ENCODE measurements at regions not wholly inside any gene's neighbourhood (a gene's known extent, or its start where the extent isn't known, plus 50 kb on each side); places are given as distances from the start of the nearest gene placed in this dataset.

GRCh38 chr1:232333419-232333767, 296.5 kb downstream of the SIPA1L2 start:
- no peak for TF ChIP-seq CTCF (IDR thresholded peaks at IDR 0.05; ENCODE audit: low read depth, low read length, poor library complexity, severe bottlenecking)
- TF ChIP-seq EZH2phosphoT487 (IDR thresholded peaks at IDR 0.05; ENCODE audit: borderline replicate concordance, low read length): no peak

Measured in DOHH2 (cell line).